IMR-90 (cell line): ENCODE measurements at regions not wholly inside any gene's neighbourhood (a gene's known extent, or its start where the extent isn't known, plus 50 kb on each side); places are given as distances from the start of the nearest gene placed in this dataset.

Source experiments
- ATAC-seq: fragments of 200-7000 bp; cut with Tn5 transposase; 2 replicates; pipeline ENCODE4 v1.9.1; 2020; ENCODE audit warnings: low read depth, mild to moderate bottlenecking, moderate library complexity
- BruUV-seq: library from RNA; stranded (reverse); fragments of 400-500 nt; replicated peaks from 2 replicates; lab custom pipeline; 2021; lab: Mats Ljungman, UMichigan
- CTCF ChIA-PET: fragments of 300-600 bp; formaldehyde crosslinking; extraction: SDS; loops from one replicate; lab custom pipeline; 2021; ENCODE audit warnings: antibody characterized with exemption; lab: Yijun Ruan, JAX
- POLR2A ChIA-PET: fragments of 300-600 bp; sonication (Branson Sonifier 250); formaldehyde crosslinking; loops from one replicate; lab custom pipeline; 2022; ENCODE audit warnings: antibody characterized with exemption; ENCODE audit not compliant: unreplicated experiment; lab: Charles Lee
- DNase-seq: peaks from one replicate; pipeline ENCODE4 v3.0.0; 2013
- H2AFZ ChIP-seq: replicated peaks from 2 replicates; pipeline ENCODE3; 2013; ENCODE audit warnings: low read length, mild to moderate bottlenecking; ENCODE audit not compliant: poor library complexity
- H2AK5ac ChIP-seq: 2 replicates; pipeline ENCODE4 v1.6.1; 2013; ENCODE audit warnings: low read depth, low read length, inconsistent platforms
- H2AK9ac ChIP-seq: replicated peaks from 2 replicates; pipeline ENCODE3; 2013; ENCODE audit warnings: mild to moderate bottlenecking, low read depth, low read length, moderate library complexity; ENCODE audit not compliant: poor library complexity
- H2BK120ac ChIP-seq: 2 replicates; pipeline ENCODE4 v1.6.1; 2013; ENCODE audit warnings: low read depth, low read length, inconsistent platforms
- H2BK15ac ChIP-seq: 3 replicates; pipeline ENCODE4 v1.6.1; 2013; ENCODE audit warnings: low read depth, low read length, inconsistent platforms
- H2BK20ac ChIP-seq: 2 replicates; pipeline ENCODE4 v1.6.1; 2013; ENCODE audit warnings: low read depth, mild to moderate bottlenecking, inconsistent platforms, low read length, moderate library complexity
- H2BK5ac ChIP-seq: 2 replicates; pipeline ENCODE4 v1.6.1; 2013; ENCODE audit warnings: mild to moderate bottlenecking, low read depth, low read length, inconsistent platforms; ENCODE audit not compliant: poor library complexity, severe bottlenecking
- H3K14ac ChIP-seq: replicated peaks from 2 replicates; pipeline ENCODE4 v1.6.1; 2013; ENCODE audit warnings: low read depth, low read length, inconsistent platforms
- H3K18ac ChIP-seq: 2 replicates; pipeline ENCODE4 v1.6.1; 2013; ENCODE audit warnings: low read depth, low read length, control low read depth
- H3K23ac ChIP-seq: 2 replicates; pipeline ENCODE4 v1.6.1; 2013; ENCODE audit warnings: low read depth, low read length, inconsistent platforms
- H3K27ac ChIP-seq: 2 replicates; pipeline ENCODE4 v1.5.1; 2013; ENCODE audit warnings: mild to moderate bottlenecking, control low read depth, low read length; ENCODE audit not compliant: insufficient read depth
- H3K27me3 ChIP-seq: 2 replicates; pipeline ENCODE4 v1.6.1; 2013; ENCODE audit warnings: low read length; ENCODE audit not compliant: control insufficient read depth, insufficient read depth
- H3K36me3 ChIP-seq: 2 replicates; pipeline ENCODE4 v1.6.1; 2013; ENCODE audit warnings: low read length, mixed read lengths; ENCODE audit not compliant: control insufficient read depth, insufficient read depth
- H3K4ac ChIP-seq: 2 replicates; pipeline ENCODE4 v1.6.1; 2013; ENCODE audit warnings: low read depth, low read length, inconsistent platforms
- H3K4me1 ChIP-seq: 2 replicates; pipeline ENCODE4 v1.6.1; 2013; ENCODE audit warnings: low read length, mixed read lengths; ENCODE audit not compliant: control insufficient read depth, insufficient read depth
- H3K4me2 ChIP-seq: 2 replicates; pipeline ENCODE4 v1.6.1; 2013; ENCODE audit warnings: low read depth, mild to moderate bottlenecking, control low read depth, low read length, moderate library complexity
- H3K4me3 ChIP-seq: 2 replicates; pipeline ENCODE4 v1.5.1; 2013; ENCODE audit warnings: low read depth, mild to moderate bottlenecking, control low read depth, low read length, moderate library complexity; ENCODE audit not compliant: insufficient read depth
- H3K56ac ChIP-seq: 2 replicates; pipeline ENCODE4 v1.6.1; 2013; ENCODE audit warnings: low read length, inconsistent platforms; ENCODE audit not compliant: insufficient read depth; ENCODE audit errors: extremely low read depth
- H3K79me1 ChIP-seq, 2 experiments: 2 replicates each; pipeline ENCODE4 v1.6.1; 2013; ENCODE audit warnings: low read length in 2 of 2, inconsistent platforms in 1 of 2, low read depth in 1 of 2
- H3K9ac ChIP-seq: 2 replicates; pipeline ENCODE4 v1.6.1; 2013; ENCODE audit warnings: low read depth, low read length, control low read depth
- H3K9me1 ChIP-seq: 2 replicates; pipeline ENCODE4 v1.6.1; 2013; ENCODE audit warnings: low read length, inconsistent platforms; ENCODE audit not compliant: insufficient read depth
- H3K9me3 ChIP-seq: 2 replicates; pipeline ENCODE4 v1.6.1; 2013; ENCODE audit warnings: low read length; ENCODE audit not compliant: control insufficient read depth, insufficient read depth
- H4K20me1 ChIP-seq: 2 replicates; pipeline ENCODE4 v1.6.1; 2013; ENCODE audit warnings: low read length, inconsistent platforms; ENCODE audit not compliant: insufficient read depth
- H4K5ac ChIP-seq: 2 replicates; pipeline ENCODE4 v1.6.1; 2013; ENCODE audit warnings: mild to moderate bottlenecking, low read depth, low read length, control low read depth
- H4K8ac ChIP-seq, 2 experiments: 2 replicates each; pipeline ENCODE4 v1.6.1; 2013; ENCODE audit warnings: low read depth in 2 of 2, low read length in 2 of 2, control low read depth in 1 of 2, inconsistent platforms in 1 of 2
- H4K91ac ChIP-seq: 2 replicates; pipeline ENCODE4 v1.6.1; 2013; ENCODE audit warnings: low read depth, low read length, inconsistent platforms; ENCODE audit not compliant: insufficient read depth
- MAZ ChIP-seq: IDR thresholded peaks from 2 replicates; pipeline ENCODE4 v1.6.1; 2012; ENCODE audit warnings: low read depth, mild to moderate bottlenecking, low read length, improper control_type of control experiment, moderate library complexity, borderline replicate concordance
- POLR2A ChIP-seq: IDR thresholded peaks from 2 replicates; pipeline ENCODE4 v1.6.1; 2012; ENCODE audit warnings: mild to moderate bottlenecking, low read depth, low read length
- RFX5 ChIP-seq: IDR thresholded peaks from 2 replicates; pipeline ENCODE4 v1.8.0; 2012; ENCODE audit warnings: low read depth, mild to moderate bottlenecking, low read length, moderate library complexity
- WGBS, 2 experiments: methylation state at CpG; one replicate each; pipeline versions ENCODE4 v1.1.5 to v1.1.7; 2013; ENCODE audit warnings: missing lambda C conversion rate in 2 of 2; ENCODE audit not compliant: insufficient read length in 1 of 2; ENCODE audit errors: extremely low coverage in 2 of 2; 5-methylcytosine and 5-hydroxymethylcytosine counted together
- dilution Hi-C: fragments of 300-500 bp; cut with HindIII; formaldehyde crosslinking; loops from one replicate; pipeline ENCODE4 v1.14.3; 2018; ENCODE audit warnings: low sequenced_read_pairs; ENCODE audit not compliant: unreplicated experiment
- in situ Hi-C: fragments of 300-500 bp; cut with MboI; formaldehyde crosslinking; loops from 3 replicates; pipeline ENCODE4 v1.14.3; 2019; ENCODE audit warnings: low sequenced_read_pairs, inconsistent platforms, mixed read lengths
- intact Hi-C: fragments of 100-400 bp; cut with micrococcal nuclease; formaldehyde crosslinking; loops from 2 replicates; pipeline ENCODE4 v1.10.0; 2022

DNA sequence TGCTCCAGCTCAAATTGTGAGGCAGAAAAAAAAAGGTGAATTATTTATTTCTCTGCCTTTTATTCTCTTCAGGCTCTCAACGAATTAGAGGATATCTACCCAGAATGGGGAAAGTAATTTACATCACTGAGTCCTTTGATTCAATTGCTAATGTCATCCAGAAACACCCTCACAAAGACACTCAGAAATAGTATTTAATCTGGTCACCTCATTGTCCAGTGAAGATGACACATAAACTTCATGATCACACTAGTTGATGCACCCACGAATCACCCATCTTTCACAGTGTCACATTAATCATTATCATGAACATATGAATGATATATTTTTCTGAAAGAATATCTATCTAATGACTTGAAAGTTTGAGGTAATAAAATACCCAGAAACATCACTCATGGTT lies 868.5 kb downstream of the BRINP3 start:
- Histone ChIP-seq H2AFZ (no peak overlapping the region), H2BK15ac (no peak overlapping the region), H3K14ac (no peak overlapping the region), H2BK5ac (no peak overlapping the region), H3K4ac (no peak overlapping the region), H2BK120ac (no peak overlapping the region), H2AK9ac (no peak overlapping the region), H4K91ac (no peak overlapping the region), H2AK5ac (no peak overlapping the region), H3K4me1 (no peaks in the 10 kb centered on the region), H3K27me3 (no peaks in the 10 kb centered on the region), H3K36me3 (no peaks in the 10 kb centered on the region), H3K4me2 (no peak overlapping the region), H4K20me1 (no peaks in the 10 kb centered on the region), H3K56ac (no peak overlapping the region), H3K27ac (no peak overlapping the region), H4K8ac (no peak overlapping the region), H3K9me3 (no peaks in the 10 kb centered on the region), H2BK20ac (no peak overlapping the region), H3K9ac (no peak overlapping the region), H3K23ac (no peak overlapping the region), H3K18ac (no peak overlapping the region), H3K4me3 (no peak overlapping the region), H4K5ac (no peak overlapping the region), H3K9me1 (no peaks in the 10 kb centered on the region), H3K79me1 (no peaks in the 10 kb centered on the region)
- no peak for ATAC-seq
- TF ChIP-seq MAZ = no peak
- TF ChIP-seq RFX5 = no peak
- TF ChIP-seq POLR2A = no peak
- WGBS, 2 experiments = no CpG with 5 or more reads among the region's 2 CpGs
- BruUV-seq = no TSS peak
- intact Hi-C loops = no loop called here
- ChIA-PET POLR2A (no interaction called here), CTCF (no interaction called here)
- dilution Hi-C loops = no loop called here
- in situ Hi-C loops = no loop called here
- DNase-seq = no peak
